K562 (cell line): ENCODE measurements at regions not wholly inside any gene's neighbourhood (a gene's known extent, or its start where the extent isn't known, plus 50 kb on each side); places are given as distances from the start of the nearest gene placed in this dataset.

Source experiments
- ADNP ChIP-seq: fragments of 200-800 bp; sonication (Bioruptor generic); IDR thresholded peaks from 2 replicates; pipeline ENCODE4 v1.6.1; 2016; ENCODE audit warnings: missing genetic modification characterization, missing compliant biosample characterization
- ARNT ChIP-seq, 2 experiments: fragments of 450-650 bp; IDR thresholded peaks; 2 replicates each; pipeline ENCODE4 v1.6.1; 2016; ENCODE audit warnings: mild to moderate bottlenecking in 1 of 2
- BCL6 ChIP-seq: fragments of 250-450 bp; sonication (Bioruptor Pico); IDR thresholded peaks from 2 replicates; pipeline ENCODE4 v1.4.0; 2020
- CHCHD3 ChIP-seq: fragments of 250-450 bp; sonication (Bioruptor Pico); IDR thresholded peaks from 2 replicates; pipeline ENCODE4 v2.1.2; 2022; ENCODE audit warnings: mild to moderate bottlenecking
- CTCF ChIP-seq, 3 experiments: IDR thresholded peaks in 2 of 3; conservative IDR thresholded peaks in 1 of 3; 2 replicates each; pipeline ENCODE4 v1.5.1; 2011 to 2012; ENCODE audit warnings: low read length in 3 of 3, mild to moderate bottlenecking in 3 of 3, control low read depth in 2 of 3, improper control_type of control experiment in 1 of 3, inconsistent platforms in 1 of 3, low read depth in 1 of 3, mixed read lengths in 1 of 3, moderate library complexity in 1 of 3; ENCODE audit not compliant: insufficient read depth in 2 of 3
- DIDO1 ChIP-seq: fragments of 450-650 bp; IDR thresholded peaks from 2 replicates; pipeline ENCODE4 v1.6.1; 2016; ENCODE audit warnings: low read depth, missing biosample characterization, missing genetic modification characterization
- IRF2 ChIP-seq: sonication (generic); formaldehyde crosslinking; IDR thresholded peaks from 2 replicates; pipeline ENCODE4 v1.8.1; 2022; ENCODE audit warnings: mild to moderate bottlenecking, missing genetic modification reagents
- JUN ChIP-seq, 2 experiments: sonication (generic) in 1 of 2; formaldehyde crosslinking in 1 of 2; IDR thresholded peaks; 2 replicates each; pipeline versions ENCODE4 v1.6.1 to v1.8.0; 2012 to 2022; ENCODE audit warnings: borderline replicate concordance in 2 of 2, mild to moderate bottlenecking in 2 of 2, improper control_type of control experiment in 1 of 2, low read depth in 1 of 2, low read length in 1 of 2, missing genetic modification reagents in 1 of 2
- L3MBTL2 ChIP-seq: fragments of 450-650 bp; IDR thresholded peaks from 2 replicates; pipeline ENCODE4 v1.6.1; 2016; ENCODE audit warnings: mild to moderate bottlenecking, moderate library complexity
- NR1H2 ChIP-seq: sonication (generic); formaldehyde crosslinking; IDR thresholded peaks from 2 replicates; pipeline ENCODE4 v1.4.0; 2020; ENCODE audit warnings: mild to moderate bottlenecking, missing genetic modification reagents
- POLR3A ChIP-seq: IDR thresholded peaks from 2 replicates; pipeline ENCODE4 v1.6.1; 2011; ENCODE audit warnings: borderline replicate concordance, mild to moderate bottlenecking, moderate library complexity; ENCODE audit not compliant: insufficient read length, insufficient read depth; ENCODE audit errors: extremely low read depth
- RREB1 ChIP-seq: fragments of 250-450 bp; sonication (Bioruptor Pico); IDR thresholded peaks from 2 replicates; pipeline ENCODE4 v1.4.0; 2020
- SMARCA4 ChIP-seq: fragments of 450-650 bp; IDR thresholded peaks from 2 replicates; pipeline ENCODE4 v1.6.1; 2016
- SMARCE1 ChIP-seq: fragments of 450-650 bp; IDR thresholded peaks from 2 replicates; pipeline ENCODE4 v1.7.1; 2016; ENCODE audit warnings: mild to moderate bottlenecking
- TAF9B ChIP-seq: fragments of 450-650 bp; IDR thresholded peaks from 2 replicates; pipeline ENCODE4 v1.6.1; 2018; ENCODE audit warnings: mild to moderate bottlenecking; ENCODE audit not compliant: partially characterized antibody
- ZZZ3 ChIP-seq: fragments of 450-650 bp; IDR thresholded peaks from 2 replicates; pipeline ENCODE4 v1.6.1; 2016; ENCODE audit warnings: antibody characterized with exemption, mild to moderate bottlenecking, moderate library complexity
- TF ChIP-seq, protein P1 (sequence below): fragments of 250-450 bp; sonication (Bioruptor Pico); IDR thresholded peaks from 2 replicates; pipeline ENCODE4 v1.8.0; 2022; ENCODE audit warnings: inconsistent platforms, mild to moderate bottlenecking, moderate library complexity, borderline replicate concordance

- no peak for TF ChIP-seq CTCF (IDR thresholded peaks at IDR 0.05 in 2 of 3, conservative IDR thresholded peaks at IDR 0.05 in 1 of 3; ENCODE audit: insufficient read depth in 2 of 3, low read depth in 1 of 3, low read length in 3 of 3)
- peak; percentile 56; the same call in 1 of the 2 replicates for TF ChIP-seq JUN (IDR thresholded peaks at IDR 0.05; ENCODE audit: borderline replicate concordance, low read depth, low read length)
- TF ChIP-seq JUN (CRISPR knock-in tag; IDR thresholded peaks at IDR 0.05; ENCODE audit: borderline replicate concordance): no peak
- TF ChIP-seq L3MBTL2: peak; percentile 75
- TF ChIP-seq ZZZ3: no peak
- TF ChIP-seq DIDO1 (tag): no peak; the same call in 1 of the 2 replicates
- TF ChIP-seq TAF9B: peak; percentile 60
- 0 out of 2 replicates have a peak, but pooled peaks have one; percentile 36 for TF ChIP-seq BCL6 (CRISPR knock-in tag)
- TF ChIP-seq CHCHD3 (CRISPR knock-in tag): no peak
- TF ChIP-seq, protein P1, sequence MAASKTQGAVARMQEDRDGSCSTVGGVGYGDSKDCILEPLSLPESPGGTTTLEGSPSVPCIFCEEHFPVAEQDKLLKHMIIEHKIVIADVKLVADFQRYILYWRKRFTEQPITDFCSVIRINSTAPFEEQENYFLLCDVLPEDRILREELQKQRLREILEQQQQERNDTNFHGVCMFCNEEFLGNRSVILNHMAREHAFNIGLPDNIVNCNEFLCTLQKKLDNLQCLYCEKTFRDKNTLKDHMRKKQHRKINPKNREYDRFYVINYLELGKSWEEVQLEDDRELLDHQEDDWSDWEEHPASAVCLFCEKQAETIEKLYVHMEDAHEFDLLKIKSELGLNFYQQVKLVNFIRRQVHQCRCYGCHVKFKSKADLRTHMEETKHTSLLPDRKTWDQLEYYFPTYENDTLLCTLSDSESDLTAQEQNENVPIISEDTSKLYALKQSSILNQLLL (CRISPR knock-in tag): no peak
- peak; percentile 63; the same call in 1 of the 2 replicates for TF ChIP-seq RREB1 (CRISPR knock-in tag)
- no peak for TF ChIP-seq POLR3A
- TF ChIP-seq ARNT (IDR thresholded peaks at IDR 0.05): peak in 1 of 2 experiments; percentile 36; a peak in 3 of 4 replicates
- peak; percentile 59; the same call in 1 of the 2 replicates for TF ChIP-seq ADNP (tag)
- TF ChIP-seq SMARCA4: peak; percentile 98
- TF ChIP-seq NR1H2 (CRISPR knock-in tag): no peak
- no peak for TF ChIP-seq IRF2 (CRISPR knock-in tag)
- peak; percentile 98 for TF ChIP-seq SMARCE1
These were observed 195.1 kb downstream of the LPIN1 start (continued) for GRCh38 chr2:11941201-11942177.
